ENCODE measurements at regions not wholly inside any gene's neighbourhood (a gene's known extent, or its start where the extent isn't known, plus 50 kb on each side); places are given as distances from the start of the nearest gene placed in this dataset.

DNA sequence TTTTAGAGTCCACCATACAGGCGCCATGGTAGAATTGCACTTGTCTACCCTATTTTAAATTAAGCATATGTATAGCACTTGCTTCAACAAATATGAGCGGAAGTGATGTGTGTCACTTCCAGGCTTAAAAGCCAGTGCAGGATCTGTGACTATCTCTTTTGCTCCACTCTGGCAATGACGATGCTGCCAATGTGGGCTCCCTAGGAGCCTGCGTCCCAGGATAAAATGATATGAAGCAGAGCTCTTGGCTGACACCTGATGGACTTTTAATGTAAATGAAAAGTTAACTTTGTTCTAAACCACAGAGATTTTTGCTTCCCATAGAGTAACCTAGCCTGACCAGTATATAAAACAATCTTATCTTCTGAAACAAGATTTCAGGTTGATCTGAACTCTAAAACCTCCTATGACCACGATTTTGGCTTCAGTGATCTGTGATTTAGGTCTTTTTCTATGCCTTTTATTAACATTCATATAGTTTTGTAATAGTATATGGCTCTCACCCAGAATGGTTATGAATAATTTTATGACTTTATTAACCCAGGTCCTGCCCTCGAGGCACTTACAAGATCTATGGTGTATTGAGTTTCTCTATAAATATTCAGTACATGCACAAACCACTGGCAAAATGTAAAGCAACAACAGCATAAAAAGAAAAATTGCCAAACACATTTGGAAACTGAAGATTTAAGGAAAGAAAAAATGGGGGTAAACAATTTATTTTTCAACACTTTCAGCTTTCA lies 422.5 kb upstream of the PIK3C3 start:
- FAIRE-seq = no peak
- TF ChIP-seq, protein P1, sequence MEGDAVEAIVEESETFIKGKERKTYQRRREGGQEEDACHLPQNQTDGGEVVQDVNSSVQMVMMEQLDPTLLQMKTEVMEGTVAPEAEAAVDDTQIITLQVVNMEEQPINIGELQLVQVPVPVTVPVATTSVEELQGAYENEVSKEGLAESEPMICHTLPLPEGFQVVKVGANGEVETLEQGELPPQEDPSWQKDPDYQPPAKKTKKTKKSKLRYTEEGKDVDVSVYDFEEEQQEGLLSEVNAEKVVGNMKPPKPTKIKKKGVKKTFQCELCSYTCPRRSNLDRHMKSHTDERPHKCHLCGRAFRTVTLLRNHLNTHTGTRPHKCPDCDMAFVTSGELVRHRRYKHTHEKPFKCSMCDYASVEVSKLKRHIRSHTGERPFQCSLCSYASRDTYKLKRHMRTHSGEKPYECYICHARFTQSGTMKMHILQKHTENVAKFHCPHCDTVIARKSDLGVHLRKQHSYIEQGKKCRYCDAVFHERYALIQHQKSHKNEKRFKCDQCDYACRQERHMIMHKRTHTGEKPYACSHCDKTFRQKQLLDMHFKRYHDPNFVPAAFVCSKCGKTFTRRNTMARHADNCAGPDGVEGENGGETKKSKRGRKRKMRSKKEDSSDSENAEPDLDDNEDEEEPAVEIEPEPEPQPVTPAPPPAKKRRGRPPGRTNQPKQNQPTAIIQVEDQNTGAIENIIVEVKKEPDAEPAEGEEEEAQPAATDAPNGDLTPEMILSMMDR (IDR thresholded peaks at IDR 0.05; ENCODE audit: insufficient read depth, low read depth, low read length) = peak; percentile 8
- TF ChIP-seq EZH2 (IDR thresholded peaks at IDR 0.05; ENCODE audit: insufficient read depth, low read length) = no peak
- no peaks in the 10 kb centered on the region for H3K9me3 Mint-ChIP-seq (ENCODE audit: unreplicated experiment)

DNA sequence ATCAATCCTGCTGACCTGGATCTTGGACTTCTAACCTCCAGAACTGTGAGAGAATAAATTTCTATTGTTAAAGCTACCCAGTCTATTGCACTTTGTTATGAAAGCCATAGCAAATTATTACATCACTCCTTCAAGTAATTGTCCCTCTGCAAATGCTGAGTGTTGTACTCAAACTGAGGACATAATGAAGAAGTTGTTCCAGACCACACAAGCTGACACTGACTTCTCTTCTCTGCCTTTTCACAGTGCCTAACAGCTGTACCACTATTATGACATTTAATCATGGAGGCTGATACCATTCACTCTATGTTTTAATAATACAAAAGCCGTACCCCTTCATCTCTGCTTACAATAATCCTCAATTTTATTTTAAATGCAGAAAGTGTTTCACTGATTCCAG lies 424.1 kb upstream of the PIK3C3 start:
- Histone ChIP-seq H3K36me3 (ENCODE audit: insufficient read depth, low read length) (no peaks in the 10 kb centered on the region), H3K4me3 (ENCODE audit: insufficient read depth, low read depth, low read length) (no peak overlapping the region), H3K27me3 (ENCODE audit: insufficient read depth, low read length) (no peaks in the 10 kb centered on the region), H3K4me2 (ENCODE audit: low read length) (no peak overlapping the region), H2AFZ (ENCODE audit: low read depth, low read length) (no peak overlapping the region), H3K9ac (ENCODE audit: low read length) (no peak overlapping the region), H4K20me1 (ENCODE audit: insufficient read depth, low read length) (no peaks in the 10 kb centered on the region), H3K79me2 (ENCODE audit: insufficient read depth, low read length) (no peaks in the 10 kb centered on the region), H3K4me1 (ENCODE audit: insufficient read depth, low read length) (no peaks in the 10 kb centered on the region), H3K9me3 (ENCODE audit: insufficient read depth, low read depth, low read length) (no peaks in the 10 kb centered on the region), H3K27ac (ENCODE audit: low read depth, low read length) (no peak overlapping the region)
- no peaks in the 10 kb centered on the region for H3K9me3 Mint-ChIP-seq (ENCODE audit: unreplicated experiment)
- no peaks in the 10 kb centered on the region for H3K27me3 Mint-ChIP-seq (ENCODE audit: low read depth, unreplicated experiment)
- no peaks in the 10 kb centered on the region for H3K4me1 Mint-ChIP-seq (ENCODE audit: low read depth, unreplicated experiment)
- no peak overlapping the region for H3K4me3 Mint-ChIP-seq (ENCODE audit: unreplicated experiment)
- no peaks in the 10 kb centered on the region for H3K36me3 Mint-ChIP-seq (ENCODE audit: low read depth, unreplicated experiment)
- no peak overlapping the region for H3K27ac Mint-ChIP-seq (ENCODE audit: unreplicated experiment)
- TF ChIP-seq, protein P1 (IDR thresholded peaks at IDR 0.05; ENCODE audit: insufficient read depth, low read depth, low read length) = no peak
- no peak for TF ChIP-seq EZH2 (IDR thresholded peaks at IDR 0.05; ENCODE audit: insufficient read depth, low read length)
- FAIRE-seq (no peak), DNase-seq (ENCODE audit: low read depth) (no peak)

More for the DNA sequence above, 422.5 kb upstream of the PIK3C3 start:
- Histone ChIP-seq H3K9me3 (ENCODE audit: insufficient read depth, low read depth, low read length) (no peaks in the 10 kb centered on the region), H3K27me3 (ENCODE audit: insufficient read depth, low read length) (no peaks in the 10 kb centered on the region), H3K27ac (ENCODE audit: low read depth, low read length) (no peak overlapping the region), H2AFZ (ENCODE audit: low read depth, low read length) (no peak overlapping the region), H3K36me3 (ENCODE audit: insufficient read depth, low read length) (no peaks in the 10 kb centered on the region), H3K4me1 (ENCODE audit: insufficient read depth, low read length) (no peaks in the 10 kb centered on the region), H4K20me1 (ENCODE audit: insufficient read depth, low read length) (no peaks in the 10 kb centered on the region), H3K4me2 (ENCODE audit: low read length) (no peak overlapping the region), H3K9ac (ENCODE audit: low read length) (no peak overlapping the region), H3K79me2 (ENCODE audit: insufficient read depth, low read length) (no peaks in the 10 kb centered on the region), H3K4me3 (ENCODE audit: insufficient read depth, low read depth, low read length) (no peak overlapping the region)
- no peak overlapping the region for H3K4me3 Mint-ChIP-seq (ENCODE audit: unreplicated experiment)
- H3K4me1 Mint-ChIP-seq (ENCODE audit: low read depth, unreplicated experiment) = no peaks in the 10 kb centered on the region
- no peak overlapping the region for H3K27ac Mint-ChIP-seq (ENCODE audit: unreplicated experiment)
- DNase-seq (ENCODE audit: low read depth) = no peak
- H3K27me3 Mint-ChIP-seq (ENCODE audit: low read depth, unreplicated experiment) = no peaks in the 10 kb centered on the region
- no peaks in the 10 kb centered on the region for H3K36me3 Mint-ChIP-seq (ENCODE audit: low read depth, unreplicated experiment)

DNA sequence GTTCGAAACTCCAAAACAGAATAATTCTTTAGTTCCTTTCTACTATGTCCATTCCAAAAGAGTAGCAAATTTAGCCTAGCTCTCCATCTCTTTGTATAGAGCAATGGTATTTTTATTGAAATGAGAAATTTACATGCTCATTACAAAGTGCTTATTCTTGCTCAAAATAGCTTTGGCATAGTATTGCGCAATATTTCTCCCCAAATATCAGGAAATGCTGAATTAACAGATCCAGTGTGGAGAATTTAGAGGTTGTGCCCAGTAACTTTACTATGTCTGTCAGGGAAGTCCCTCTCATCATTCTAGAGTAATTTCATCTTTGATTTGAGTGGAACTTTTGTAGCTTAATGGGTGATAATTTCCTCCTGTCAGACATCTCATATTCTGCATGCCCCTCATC lies 425.9 kb upstream of the PIK3C3 start:
- H3K9me3 ChIP-seq (ENCODE audit: insufficient read depth, low read depth, low read length) = no peaks in the 10 kb centered on the region
- H3K36me3 ChIP-seq (ENCODE audit: insufficient read depth, low read length) = no peaks in the 10 kb centered on the region
- H3K4me1 Mint-ChIP-seq (ENCODE audit: low read depth, unreplicated experiment) = no peaks in the 10 kb centered on the region
- H3K4me1 ChIP-seq (ENCODE audit: insufficient read depth, low read length) = no peaks in the 10 kb centered on the region
- H3K4me3 ChIP-seq (ENCODE audit: insufficient read depth, low read depth, low read length) = no peak overlapping the region
- H3K27me3 Mint-ChIP-seq (ENCODE audit: low read depth, unreplicated experiment) = no peaks in the 10 kb centered on the region
- H3K4me2 ChIP-seq (ENCODE audit: low read length) = no peak overlapping the region
- H4K20me1 ChIP-seq (ENCODE audit: insufficient read depth, low read length) = no peaks in the 10 kb centered on the region
- H3K27ac Mint-ChIP-seq (ENCODE audit: unreplicated experiment) = no peak overlapping the region
- no peaks in the 10 kb centered on the region for H3K36me3 Mint-ChIP-seq (ENCODE audit: low read depth, unreplicated experiment)
- H2AFZ ChIP-seq (ENCODE audit: low read depth, low read length) = no peak overlapping the region
- TF ChIP-seq, protein P1 (IDR thresholded peaks at IDR 0.05; ENCODE audit: insufficient read depth, low read depth, low read length) = no peak
- no peaks in the 10 kb centered on the region for H3K9me3 Mint-ChIP-seq (ENCODE audit: unreplicated experiment)
- H3K4me3 Mint-ChIP-seq (ENCODE audit: unreplicated experiment) = no peak overlapping the region
- no peaks in the 10 kb centered on the region for H3K79me2 ChIP-seq (ENCODE audit: insufficient read depth, low read length)
- no peaks in the 10 kb centered on the region for H3K27me3 ChIP-seq (ENCODE audit: insufficient read depth, low read length)
- FAIRE-seq (no peak), DNase-seq (ENCODE audit: low read depth) (no peak)
- no peak overlapping the region for H3K27ac ChIP-seq (ENCODE audit: low read depth, low read length)
- no peak overlapping the region for H3K9ac ChIP-seq (ENCODE audit: low read length)
